ENCODE measurements at regions not wholly inside any gene's neighbourhood (a gene's known extent, or its start where the extent isn't known, plus 50 kb on each side); places are given as distances from the start of the nearest gene placed in this dataset.
"Not testable (repeated sequence)": the region's sequence is repeated elsewhere in the genome, so short reads cannot be mapped to it uniquely, and the experiment has no call there.

- peaks cover 10% of the 10 kb centered on the region for H3K4me1 Mint-ChIP-seq (ENCODE audit: low read depth)
These were observed 119.5 kb downstream of the IGLL1 start for GRCh38 chr22:23460517-23461031.

GRCh38 chr22:23459645-23460516, 120.2 kb downstream of the IGLL1 start:
- H3K4me3 Mint-ChIP-seq; H3K27ac Mint-ChIP-seq; intact Hi-C loops (cut with micrococcal nuclease); H3K9me3 Mint-ChIP-seq; H3K36me3 Mint-ChIP-seq (ENCODE audit: low read depth): not testable (repeated sequence)
- H3K27me3 Mint-ChIP-seq, result peaks cover 32% of the 10 kb centered on the region
- peaks cover 10% of the 10 kb centered on the region for H3K4me1 Mint-ChIP-seq (ENCODE audit: low read depth)

More at GRCh38 chr22:23460517-23461031, 119.5 kb downstream of the IGLL1 start:
- intact Hi-C loops (cut with micrococcal nuclease); H3K4me3 Mint-ChIP-seq; H3K27ac Mint-ChIP-seq; H3K9me3 Mint-ChIP-seq; H3K36me3 Mint-ChIP-seq (ENCODE audit: low read depth): not testable (repeated sequence)
- H3K27me3 Mint-ChIP-seq, result peaks cover 31% of the 10 kb centered on the region

- no peak overlapping the region for H3K4me3 Mint-ChIP-seq
- H3K36me3 Mint-ChIP-seq (ENCODE audit: low read depth), result no peaks in the 10 kb centered on the region
- peaks cover 10% of the 10 kb centered on the region for H3K4me1 Mint-ChIP-seq (ENCODE audit: low read depth)
- H3K27ac Mint-ChIP-seq, result no peak overlapping the region
- no peaks in the 10 kb centered on the region for H3K9me3 Mint-ChIP-seq
- H3K27me3 Mint-ChIP-seq, result peaks cover 32% of the 10 kb centered on the region
- intact Hi-C loops (cut with micrococcal nuclease), result no loop called here
These were observed 121.2 kb downstream of the IGLL1 start for GRCh38 chr22:23458663-23459541.

DNA sequence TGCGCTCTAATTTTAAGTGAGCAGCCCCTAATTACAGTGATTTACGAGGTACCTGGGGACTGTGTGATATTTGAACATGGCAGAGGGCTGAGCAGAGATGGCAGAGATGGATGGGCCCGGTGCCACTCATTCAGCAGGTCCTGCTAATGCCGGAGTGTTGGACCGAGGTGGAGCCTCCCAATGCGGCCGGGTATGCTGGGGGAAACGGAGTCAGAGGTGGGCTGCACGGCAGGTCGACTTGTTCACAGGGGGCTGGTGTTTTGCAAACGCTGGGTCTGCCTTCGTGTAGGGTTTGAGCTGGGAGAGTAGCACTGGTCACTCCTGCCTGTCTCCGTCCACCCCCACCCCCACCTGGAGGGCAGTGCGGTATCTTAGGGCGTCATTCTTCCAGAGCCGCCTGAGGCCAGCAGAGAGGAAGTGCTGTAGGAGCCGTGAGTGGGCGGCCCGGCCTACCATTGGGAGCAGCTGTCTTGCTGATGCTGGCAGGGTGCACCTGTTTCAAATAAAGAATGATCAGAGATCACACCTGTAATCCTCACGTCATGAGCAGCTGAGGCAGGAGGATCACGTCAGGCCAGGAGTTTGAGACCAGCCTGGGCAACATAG, 122.6 kb downstream of the IGLL1 start:
- intact Hi-C loops (cut with micrococcal nuclease), result no loop called here
- Mint-ChIP-seq H3K4me1 (ENCODE audit: low read depth) (peaks cover 10% of the 10 kb centered on the region), H3K27ac (no peak overlapping the region), H3K27me3 (peaks cover 32% of the 10 kb centered on the region), H3K4me3 (no peak overlapping the region), H3K36me3 (ENCODE audit: low read depth) (no peaks in the 10 kb centered on the region), H3K9me3 (no peaks in the 10 kb centered on the region)

- H3K27me3 Mint-ChIP-seq, result peaks cover 32% of the 10 kb centered on the region
- H3K36me3 Mint-ChIP-seq (ENCODE audit: low read depth); H3K4me3 Mint-ChIP-seq; H3K27ac Mint-ChIP-seq; intact Hi-C loops (cut with micrococcal nuclease); H3K9me3 Mint-ChIP-seq: not testable (repeated sequence)
- H3K4me1 Mint-ChIP-seq (ENCODE audit: low read depth), result peaks cover 10% of the 10 kb centered on the region
These were observed 123.3 kb downstream of the IGLL1 start for GRCh38 chr22:23456666-23457379.

DNA sequence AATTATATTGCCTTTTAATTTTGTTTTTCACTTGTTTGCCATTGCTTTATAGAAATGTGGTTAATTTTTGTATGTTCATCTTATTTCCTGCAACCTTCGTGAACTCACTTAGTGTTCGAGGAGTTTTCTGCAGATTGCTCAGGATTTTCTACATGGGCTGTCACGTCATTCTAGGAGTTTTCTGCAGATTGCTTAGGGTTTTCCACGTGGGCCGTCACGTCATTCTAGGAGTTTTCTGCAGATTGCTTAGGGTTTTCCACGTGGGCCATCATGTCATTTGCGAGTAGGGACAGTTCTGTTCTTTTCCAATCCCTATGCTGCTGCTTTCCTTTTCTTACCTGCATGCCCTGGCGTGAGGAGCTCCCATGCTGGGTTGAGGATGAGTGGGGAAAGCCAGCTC, 125.7 kb downstream of the IGLL1 start:
- intact Hi-C loops (cut with micrococcal nuclease); H3K27ac Mint-ChIP-seq; H3K36me3 Mint-ChIP-seq (ENCODE audit: low read depth): not testable (repeated sequence)

GRCh38 chr22:23453277-23453676, 126.8 kb downstream of the IGLL1 start:
- Mint-ChIP-seq H3K4me3 (no peak overlapping the region), H3K9me3 (no peaks in the 10 kb centered on the region), H3K27ac (no peak overlapping the region), H3K27me3 (peaks cover 24% of the 10 kb centered on the region), H3K36me3 (ENCODE audit: low read depth) (no peaks in the 10 kb centered on the region), H3K4me1 (ENCODE audit: low read depth) (peaks cover 5% of the 10 kb centered on the region)
- intact Hi-C loops (cut with micrococcal nuclease), result no loop called here

More for the DNA sequence above, 125.7 kb downstream of the IGLL1 start:
- peaks cover 24% of the 10 kb centered on the region for H3K27me3 Mint-ChIP-seq
- not testable (repeated sequence) for H3K9me3 Mint-ChIP-seq; H3K4me3 Mint-ChIP-seq; H3K4me1 Mint-ChIP-seq (ENCODE audit: low read depth)

DNA sequence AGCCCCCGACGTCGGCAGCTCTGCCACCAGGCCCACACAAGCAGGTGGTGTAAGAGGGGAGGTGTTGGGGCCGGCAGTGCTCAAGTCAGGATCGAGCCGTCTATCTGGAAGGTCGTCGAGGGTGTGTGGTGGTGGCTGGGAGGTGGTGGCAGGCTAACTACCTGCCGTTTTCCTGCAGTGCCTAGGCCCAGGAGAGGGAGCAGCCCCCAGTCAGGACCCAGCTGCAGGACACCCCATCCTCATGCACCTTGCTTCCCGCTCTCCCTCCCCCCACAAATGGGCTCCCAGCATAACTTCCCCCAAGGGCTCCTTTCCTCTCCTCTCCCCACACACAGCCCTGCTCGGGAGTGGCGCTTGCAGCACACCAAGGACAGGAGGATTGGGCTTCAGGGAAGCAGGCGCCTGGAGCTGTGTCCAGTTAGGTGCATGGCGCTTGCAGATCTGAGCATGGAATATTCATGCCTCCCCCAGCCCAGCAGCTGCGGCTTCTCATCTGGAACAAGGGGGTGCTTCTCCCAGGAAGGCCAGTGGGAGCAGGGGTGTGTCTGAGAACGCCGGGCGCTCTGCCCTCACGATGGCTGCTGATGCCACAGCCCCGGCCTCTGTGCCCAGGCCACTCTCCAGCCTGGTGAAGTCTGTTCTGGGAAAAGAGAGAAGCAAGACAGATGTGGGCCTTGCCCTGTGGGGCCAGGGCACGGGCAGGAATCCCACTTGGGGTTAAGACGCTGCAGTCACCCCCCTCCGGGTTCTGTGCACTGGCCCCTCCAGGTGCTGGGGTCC, 127.7 kb downstream of the IGLL1 start:
- intact Hi-C loops (cut with micrococcal nuclease), result no loop called here
- Mint-ChIP-seq H3K36me3 (ENCODE audit: low read depth) (no peaks in the 10 kb centered on the region), H3K9me3 (peaks cover 8% of the 10 kb centered on the region), H3K27ac (no peak overlapping the region), H3K27me3 (peaks cover 16% of the 10 kb centered on the region), H3K4me3 (no peak overlapping the region), H3K4me1 (ENCODE audit: low read depth) (peaks cover 5% of the 10 kb centered on the region)

GRCh38 chr22:23451452-23452230, 128.4 kb downstream of the IGLL1 start:
- intact Hi-C loops (cut with micrococcal nuclease); H3K4me1 Mint-ChIP-seq (ENCODE audit: low read depth); H3K36me3 Mint-ChIP-seq (ENCODE audit: low read depth); H3K27me3 Mint-ChIP-seq; H3K27ac Mint-ChIP-seq; H3K4me3 Mint-ChIP-seq: not testable (repeated sequence)
- H3K9me3 Mint-ChIP-seq, result peaks cover 16% of the 10 kb centered on the region

DNA sequence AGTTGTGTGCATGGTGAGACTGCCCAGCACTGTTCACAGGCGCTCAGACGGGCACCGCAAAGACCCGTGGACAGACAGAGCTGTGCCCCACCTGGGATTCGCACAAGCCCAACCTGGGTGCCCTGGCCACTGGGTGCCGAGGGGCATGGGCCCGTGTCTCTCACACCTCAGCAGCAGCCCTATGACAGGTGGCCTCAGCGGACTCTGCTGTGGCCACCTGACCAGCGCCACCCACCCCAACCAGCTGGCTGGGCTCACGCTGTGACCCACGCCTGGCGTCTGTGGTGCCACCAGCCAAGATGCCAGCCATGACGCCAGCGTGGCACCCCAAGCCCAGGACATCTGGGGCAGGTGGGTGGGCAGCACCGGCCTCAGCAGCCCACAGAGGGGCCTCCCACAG, 129.3 kb downstream of the IGLL1 start:
- H3K4me1 Mint-ChIP-seq (ENCODE audit: low read depth); intact Hi-C loops (cut with micrococcal nuclease); H3K27me3 Mint-ChIP-seq; H3K4me3 Mint-ChIP-seq; H3K36me3 Mint-ChIP-seq (ENCODE audit: low read depth); H3K27ac Mint-ChIP-seq: not testable (repeated sequence)
- H3K9me3 Mint-ChIP-seq, result peaks cover 24% of the 10 kb centered on the region

DNA sequence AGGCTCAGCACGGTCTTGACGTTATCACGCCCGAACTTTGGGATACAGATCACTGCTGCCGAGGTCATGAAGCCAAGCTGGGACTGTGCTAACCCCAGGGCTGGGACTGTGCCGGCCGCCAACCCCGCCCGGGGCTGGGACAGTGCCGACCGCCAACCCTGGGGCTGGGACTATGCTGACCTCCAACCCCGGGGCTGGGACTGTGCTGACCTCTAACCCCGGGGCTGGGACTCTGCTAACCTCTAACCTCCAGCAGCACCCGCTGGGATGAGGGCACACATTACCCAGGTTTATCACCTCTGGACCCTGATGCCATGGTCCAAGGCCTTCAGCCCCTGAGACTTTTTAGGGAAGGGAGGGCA, 129.7 kb downstream of the IGLL1 start:
- H3K36me3 Mint-ChIP-seq (ENCODE audit: low read depth), result no peaks in the 10 kb centered on the region
- no peak overlapping the region for H3K4me3 Mint-ChIP-seq
- H3K9me3 Mint-ChIP-seq, result peaks cover 27% of the 10 kb centered on the region
- intact Hi-C loops (cut with micrococcal nuclease), result no loop called here
- peaks cover 1% of the 10 kb centered on the region for H3K27me3 Mint-ChIP-seq
- no peak overlapping the region for H3K27ac Mint-ChIP-seq
- H3K4me1 Mint-ChIP-seq (ENCODE audit: low read depth), result no peaks in the 10 kb centered on the region

GRCh38 chr22:23449748-23450433, 130.2 kb downstream of the IGLL1 start:
- H3K36me3 Mint-ChIP-seq (ENCODE audit: low read depth), result not testable (repeated sequence)

More at GRCh38 chr22:23449748-23450433, 130.2 kb downstream of the IGLL1 start:
- peaks cover 32% of the 10 kb centered on the region for H3K9me3 Mint-ChIP-seq
- H3K27me3 Mint-ChIP-seq; H3K27ac Mint-ChIP-seq; H3K4me3 Mint-ChIP-seq; H3K4me1 Mint-ChIP-seq (ENCODE audit: low read depth); intact Hi-C loops (cut with micrococcal nuclease): not testable (repeated sequence)

All from dendritic cell treated with granulocyte-macrophage colony-stimulating factor and Interleukin-4, amounts not matched to agents 40 ng/mL and 50 ng/mL, for 4 days (primary cell).